GM23248 (cell line): ENCODE measurements at regions not wholly inside any gene's neighbourhood (a gene's known extent, or its start where the extent isn't known, plus 50 kb on each side); places are given as distances from the start of the nearest gene placed in this dataset.

Source experiments
- EZH2 ChIP-seq: fragments of 200-600 bp; sonication (generic); IDR thresholded peaks from 2 replicates; pipeline ENCODE4 v1.6.1; 2018; ENCODE audit warnings: antibody characterized with exemption, mild to moderate bottlenecking; ENCODE audit not compliant: insufficient read depth, poor library complexity, severe bottlenecking
- EZH2phosphoT487 ChIP-seq: fragments of 200-600 bp; sonication (generic); IDR thresholded peaks from 2 replicates; pipeline ENCODE4 v1.6.1; 2018; ENCODE audit warnings: antibody characterized with exemption, moderate library complexity, mild to moderate bottlenecking, low read depth; ENCODE audit not compliant: insufficient read depth

DNA sequence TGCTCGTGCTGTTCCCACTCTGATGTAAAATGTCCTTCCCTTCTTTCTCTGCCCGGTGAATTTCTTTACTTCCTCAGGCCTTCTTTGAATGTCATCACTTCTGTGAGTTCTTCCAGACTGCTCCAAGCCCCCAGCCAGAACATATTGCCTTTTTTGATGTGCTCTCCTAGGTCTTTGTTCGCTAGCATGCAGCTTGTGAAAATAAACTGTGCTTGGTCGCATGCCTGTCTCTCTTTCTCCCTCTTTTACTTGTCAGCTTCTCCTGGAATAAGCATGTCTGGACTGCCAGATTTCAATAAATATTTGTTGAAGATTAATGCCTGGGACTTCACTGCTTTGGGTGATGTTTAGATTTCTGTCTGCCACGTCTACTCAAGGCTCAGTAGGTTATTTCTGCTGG lies 82.7 kb upstream of the ARHGAP28 start:
- TF ChIP-seq EZH2 (no peak), EZH2phosphoT487 (no peak)
